ENCODE measurements at regions not wholly inside any gene's neighbourhood (a gene's known extent, or its start where the extent isn't known, plus 50 kb on each side); places are given as distances from the start of the nearest gene placed in this dataset.
"Not testable (repeated sequence)": the region's sequence is repeated elsewhere in the genome, so short reads cannot be mapped to it uniquely, and the experiment has no call there.

DNA sequence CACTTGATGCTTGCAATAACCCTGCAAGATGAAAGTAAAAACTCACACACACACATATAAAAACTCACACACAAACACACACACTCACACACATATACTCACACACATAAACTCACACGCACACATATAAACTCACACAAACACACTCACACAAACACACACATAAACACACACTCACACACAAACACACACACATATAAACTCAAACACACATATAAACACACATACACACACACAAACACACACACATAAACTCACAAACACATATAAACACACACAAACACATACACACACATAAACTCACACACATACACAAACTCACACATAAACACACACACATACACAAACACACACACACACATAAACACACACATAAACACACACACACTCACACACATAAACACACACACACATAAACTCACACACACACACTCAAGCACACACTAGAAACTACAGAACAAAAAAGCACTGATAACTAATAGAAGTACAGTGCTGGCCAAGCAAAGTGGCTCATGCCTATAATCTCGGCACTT lies 117.7 kb upstream of the TEKT4 start:
- no peak for DNase-seq (ENCODE audit: extremely low read depth, insufficient read length)
- Histone ChIP-seq H3K4me3 (replicated peaks; ENCODE audit: low read depth, low read length) (no peak overlapping the region), H3K36me3 (ENCODE audit: control insufficient read depth, insufficient read depth, low read length) (no peaks in the 10 kb centered on the region), H3K27me3 (replicated peaks; ENCODE audit: control insufficient read depth, insufficient read depth, low read length) (no peaks in the 10 kb centered on the region)
- TF ChIP-seq, protein P1, sequence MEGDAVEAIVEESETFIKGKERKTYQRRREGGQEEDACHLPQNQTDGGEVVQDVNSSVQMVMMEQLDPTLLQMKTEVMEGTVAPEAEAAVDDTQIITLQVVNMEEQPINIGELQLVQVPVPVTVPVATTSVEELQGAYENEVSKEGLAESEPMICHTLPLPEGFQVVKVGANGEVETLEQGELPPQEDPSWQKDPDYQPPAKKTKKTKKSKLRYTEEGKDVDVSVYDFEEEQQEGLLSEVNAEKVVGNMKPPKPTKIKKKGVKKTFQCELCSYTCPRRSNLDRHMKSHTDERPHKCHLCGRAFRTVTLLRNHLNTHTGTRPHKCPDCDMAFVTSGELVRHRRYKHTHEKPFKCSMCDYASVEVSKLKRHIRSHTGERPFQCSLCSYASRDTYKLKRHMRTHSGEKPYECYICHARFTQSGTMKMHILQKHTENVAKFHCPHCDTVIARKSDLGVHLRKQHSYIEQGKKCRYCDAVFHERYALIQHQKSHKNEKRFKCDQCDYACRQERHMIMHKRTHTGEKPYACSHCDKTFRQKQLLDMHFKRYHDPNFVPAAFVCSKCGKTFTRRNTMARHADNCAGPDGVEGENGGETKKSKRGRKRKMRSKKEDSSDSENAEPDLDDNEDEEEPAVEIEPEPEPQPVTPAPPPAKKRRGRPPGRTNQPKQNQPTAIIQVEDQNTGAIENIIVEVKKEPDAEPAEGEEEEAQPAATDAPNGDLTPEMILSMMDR (IDR thresholded peaks at IDR 0.05; ENCODE audit: insufficient read depth, low read length, poor library complexity, severe bottlenecking): no peak

DNA sequence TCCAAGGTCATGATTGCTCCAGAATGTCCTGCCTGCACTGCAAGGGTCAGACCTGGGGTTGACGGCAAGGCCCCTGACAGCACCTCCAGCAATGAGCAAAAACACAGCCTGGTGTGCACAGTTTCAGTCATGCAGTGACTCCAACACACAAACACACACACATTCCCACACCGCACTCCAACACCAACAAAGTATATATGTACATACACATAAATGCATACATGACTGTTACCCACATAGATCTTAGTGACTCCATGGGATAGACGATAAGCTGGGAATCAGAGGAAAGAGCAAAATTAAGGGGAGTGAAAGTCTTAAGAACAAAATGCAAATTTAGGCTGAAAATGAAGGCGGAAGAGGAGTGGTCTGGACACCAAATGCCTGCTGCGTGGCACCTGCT lies 112.7 kb upstream of the TEKT4 start:
- DNase-seq (ENCODE audit: extremely low read depth, insufficient read length): no peak
- TF ChIP-seq, protein P1 (IDR thresholded peaks at IDR 0.05; ENCODE audit: insufficient read depth, low read length, poor library complexity, severe bottlenecking): no peak
- no peaks in the 10 kb centered on the region for H3K27me3 ChIP-seq (replicated peaks; ENCODE audit: control insufficient read depth, insufficient read depth, low read length)
- H3K36me3 ChIP-seq (ENCODE audit: control insufficient read depth, insufficient read depth, low read length): no peaks in the 10 kb centered on the region
- no peak overlapping the region for H3K4me3 ChIP-seq (replicated peaks; ENCODE audit: low read depth, low read length)

DNA sequence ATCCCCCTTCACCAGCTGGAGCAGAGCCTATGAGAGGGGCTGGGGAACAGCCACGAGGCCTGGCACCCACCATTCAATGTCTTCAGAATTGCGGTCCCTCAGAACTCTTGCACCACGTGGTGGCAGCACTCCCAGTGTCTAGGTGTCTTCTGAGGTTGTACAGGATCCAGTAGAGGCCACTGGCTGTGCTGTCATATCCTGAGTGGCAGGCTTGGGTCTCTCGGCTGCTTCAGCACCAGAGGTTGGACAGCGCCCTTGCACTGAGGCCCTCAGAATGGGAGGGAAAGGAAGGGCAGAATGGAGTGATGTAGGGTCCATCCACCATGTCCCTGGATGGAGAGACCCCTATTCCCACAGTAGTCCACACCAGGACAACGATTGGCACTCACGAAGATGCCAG lies 112.0 kb upstream of the TEKT4 start:
- no peaks in the 10 kb centered on the region for H3K27me3 ChIP-seq (replicated peaks; ENCODE audit: control insufficient read depth, insufficient read depth, low read length)
- no peak for DNase-seq (ENCODE audit: extremely low read depth, insufficient read length)
- no peak overlapping the region for H3K4me3 ChIP-seq (replicated peaks; ENCODE audit: low read depth, low read length)
- H3K36me3 ChIP-seq (ENCODE audit: control insufficient read depth, insufficient read depth, low read length): no peaks in the 10 kb centered on the region
- TF ChIP-seq, protein P1 (IDR thresholded peaks at IDR 0.05; ENCODE audit: insufficient read depth, low read length, poor library complexity, severe bottlenecking): peak; percentile 29

DNA sequence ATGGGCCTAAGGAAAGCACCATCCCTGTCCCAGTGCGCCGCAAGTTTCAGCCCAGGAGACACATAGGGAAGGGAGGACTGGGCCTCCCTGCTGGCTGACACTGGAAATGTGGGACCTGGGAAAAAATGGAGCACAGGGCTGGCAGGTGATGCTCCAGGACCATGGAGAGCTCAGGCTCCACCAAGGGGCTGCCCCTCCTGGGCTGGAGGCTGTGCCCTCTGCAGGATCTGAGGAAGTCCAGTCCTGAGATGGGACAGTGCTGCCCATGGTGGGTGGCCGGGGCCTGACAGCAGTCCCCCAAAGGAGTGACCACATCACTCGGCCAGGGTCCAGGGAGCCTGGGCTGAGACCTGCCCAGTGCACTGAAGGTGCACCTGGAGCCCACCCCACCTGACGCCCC lies 108.6 kb upstream of the TEKT4 start:
- no peak for DNase-seq (ENCODE audit: extremely low read depth, insufficient read length)
- TF ChIP-seq, protein P1 (IDR thresholded peaks at IDR 0.05; ENCODE audit: insufficient read depth, low read length, poor library complexity, severe bottlenecking): no peak
- Histone ChIP-seq H3K36me3 (ENCODE audit: control insufficient read depth, insufficient read depth, low read length) (no peaks in the 10 kb centered on the region), H3K27me3 (replicated peaks; ENCODE audit: control insufficient read depth, insufficient read depth, low read length) (no peaks in the 10 kb centered on the region; the same call in 1 of the 2 replicates), H3K4me3 (replicated peaks; ENCODE audit: low read depth, low read length) (no peak overlapping the region)

DNA sequence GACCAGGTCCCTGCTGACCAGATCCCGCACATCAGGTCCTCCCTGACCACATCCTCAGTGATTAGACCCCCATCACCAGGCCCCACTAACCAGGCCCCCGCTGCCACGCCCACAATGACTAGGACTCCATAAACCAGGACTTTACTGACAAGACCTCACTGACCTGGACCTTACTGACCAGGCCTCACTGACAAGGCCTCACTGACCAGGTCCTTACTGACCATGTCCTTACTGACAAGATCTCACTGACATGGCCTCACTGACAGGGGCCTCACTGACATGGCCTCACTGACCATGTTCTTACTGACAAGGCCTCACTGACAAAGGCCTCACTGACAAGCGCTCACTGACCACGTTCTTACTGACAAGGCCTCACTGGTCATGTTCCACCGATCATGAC lies 107.9 kb upstream of the TEKT4 start:
- no peak for DNase-seq (ENCODE audit: extremely low read depth, insufficient read length)
- TF ChIP-seq, protein P1 (IDR thresholded peaks at IDR 0.05; ENCODE audit: insufficient read depth, low read length, poor library complexity, severe bottlenecking): no peak
- Histone ChIP-seq H3K27me3 (replicated peaks; ENCODE audit: control insufficient read depth, insufficient read depth, low read length) (no peaks in the 10 kb centered on the region; the same call in 1 of the 2 replicates), H3K4me3 (replicated peaks; ENCODE audit: low read depth, low read length) (no peak overlapping the region), H3K36me3 (ENCODE audit: control insufficient read depth, insufficient read depth, low read length) (no peaks in the 10 kb centered on the region)

DNA sequence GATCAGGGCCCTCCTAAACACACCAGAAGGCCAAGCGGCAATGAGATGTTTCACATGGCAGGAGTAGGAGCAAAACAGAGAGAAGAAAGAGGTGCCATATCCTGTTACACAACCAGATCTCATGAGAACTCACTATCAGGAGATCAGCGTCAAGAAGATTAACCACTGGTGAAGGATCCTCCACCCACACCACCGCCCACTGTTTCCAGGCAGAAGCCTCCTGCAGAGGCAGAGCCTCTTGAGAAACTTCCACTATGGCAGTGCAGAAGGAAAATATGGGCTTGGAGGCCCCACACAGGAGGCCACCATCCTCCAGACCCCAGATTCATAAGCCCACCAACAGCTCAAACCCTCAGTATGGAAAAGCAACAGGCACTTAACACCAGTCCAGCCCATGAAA lies 106.9 kb upstream of the TEKT4 start:
- H3K36me3 ChIP-seq (ENCODE audit: control insufficient read depth, insufficient read depth, low read length); H3K27me3 ChIP-seq (replicated peaks; ENCODE audit: control insufficient read depth, insufficient read depth, low read length); DNase-seq (ENCODE audit: extremely low read depth, insufficient read length); H3K4me3 ChIP-seq (replicated peaks; ENCODE audit: low read depth, low read length): not testable (repeated sequence)

All from GM06990 (cell line).